Amniotic stem cell (primary cell): ENCODE measurements at regions not wholly inside any gene's neighbourhood (a gene's known extent, or its start where the extent isn't known, plus 50 kb on each side); places are given as distances from the start of the nearest gene placed in this dataset.

Experiments used
- DNase-seq: peaks from one replicate; lab custom pipeline; 2025; lab: John Stamatoyannopoulos, UW

- no peak for DNase-seq
Observed at GRCh38 chr11:130614591-130614990, 166.1 kb downstream of the ADAMTS15 start.

GRCh38 chr11:130615561-130615960 lies 167.1 kb downstream of the ADAMTS15 start:
- DNase-seq, result no peak

GRCh38 chr11:130616573-130616972 lies 168.1 kb downstream of the ADAMTS15 start:
- no peak for DNase-seq

- DNase-seq, result no peak
Observed at GRCh38 chr11:130617001-130617400, 168.6 kb downstream of the ADAMTS15 start.

GRCh38 chr11:130620548-130620947 lies 172.1 kb downstream of the ADAMTS15 start:
- DNase-seq, result no peak

GRCh38 chr11:130622141-130622542 lies 173.7 kb downstream of the ADAMTS15 start:
- DNase-seq, result no peak

DNA sequence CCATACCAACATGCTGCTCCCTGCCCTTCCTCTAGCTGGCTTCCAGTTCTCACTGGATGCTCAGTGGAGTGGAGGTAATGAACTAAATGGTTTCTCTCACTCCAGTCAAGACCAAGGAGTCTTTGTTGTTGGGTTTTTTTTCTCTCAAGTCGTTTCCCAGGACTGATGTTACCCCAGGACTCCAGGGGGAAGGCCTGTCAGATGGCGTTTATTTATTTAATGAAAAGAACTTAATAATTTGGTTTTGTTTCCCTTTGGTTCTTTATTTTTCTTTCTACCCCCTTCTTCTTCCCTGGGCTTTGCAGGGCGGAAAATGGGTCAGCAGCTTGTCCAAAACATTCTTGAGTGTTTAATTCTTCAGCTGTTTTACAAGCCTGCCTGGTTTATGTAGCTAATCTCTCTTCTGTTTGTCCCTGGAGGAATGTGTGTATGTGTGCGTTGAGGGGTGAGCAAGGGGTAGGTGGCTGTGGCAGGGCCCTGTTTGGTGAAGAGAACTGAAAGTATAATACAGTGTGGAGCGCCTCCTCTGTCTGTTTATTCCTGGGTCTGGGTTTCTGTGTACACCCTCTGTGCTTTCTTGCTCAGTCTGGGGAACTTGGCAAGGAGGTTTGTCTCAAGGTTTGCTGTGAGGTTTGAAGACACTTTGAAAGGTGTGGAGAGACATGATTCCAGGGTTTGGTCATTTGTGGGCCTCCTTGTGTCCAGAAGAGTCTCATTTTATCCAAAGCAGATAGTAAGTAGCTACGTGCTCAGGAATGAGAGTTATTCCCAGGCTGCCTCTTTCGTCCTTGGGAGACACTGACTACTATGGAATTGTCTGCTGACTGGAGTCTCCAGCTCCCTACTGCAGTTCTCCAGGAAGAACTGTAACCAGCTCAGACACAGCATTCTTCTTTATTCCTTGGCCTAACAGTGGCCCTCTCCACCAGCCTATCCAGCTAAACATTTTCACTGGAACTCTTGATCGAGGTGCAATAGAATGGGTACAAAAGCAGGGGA lies 175.5 kb downstream of the ADAMTS15 start:
- no peak for DNase-seq

GRCh38 chr11:130624971-130625544 lies 176.6 kb downstream of the ADAMTS15 start:
- DNase-seq, result no peak

DNA sequence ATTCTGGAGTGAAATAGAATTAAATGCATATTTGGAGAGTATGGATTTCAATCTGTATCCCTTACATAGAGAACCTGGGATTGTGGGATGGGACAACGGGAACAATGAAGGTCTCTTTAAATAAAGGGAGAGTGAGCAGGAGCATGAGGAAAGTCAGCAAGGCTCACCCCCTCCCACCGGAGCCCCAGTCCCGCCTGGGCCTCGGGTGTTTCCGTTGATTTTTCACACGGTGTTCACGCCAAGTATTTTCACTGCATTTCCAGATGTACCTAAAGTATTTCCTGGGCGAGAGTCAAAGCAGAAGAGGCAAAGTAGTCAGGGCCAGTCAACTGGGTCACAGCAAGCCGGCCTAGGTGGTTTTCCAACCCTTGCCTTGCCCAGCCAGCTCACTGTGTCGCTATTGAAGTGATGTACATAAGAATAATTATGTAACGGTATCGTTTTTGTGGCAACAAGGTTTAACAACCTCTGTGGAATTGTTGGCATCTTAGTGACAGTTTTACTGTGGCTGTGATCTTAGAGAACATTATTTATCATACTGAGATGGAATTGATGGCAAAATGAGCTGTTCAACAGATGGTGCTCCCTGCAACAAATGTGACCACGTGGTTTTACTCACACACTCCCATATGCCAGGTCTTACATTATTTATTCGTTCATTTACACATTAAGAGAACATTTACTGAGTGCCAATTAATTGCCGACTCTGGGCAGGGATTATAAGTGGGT lies 177.3 kb downstream of the ADAMTS15 start:
- DNase-seq, result no peak

GRCh38 chr11:130629039-130629438 lies 180.6 kb downstream of the ADAMTS15 start:
- no peak for DNase-seq

GRCh38 chr11:130631119-130631518 lies 182.7 kb downstream of the ADAMTS15 start:
- peak; percentile 55 for DNase-seq

DNA sequence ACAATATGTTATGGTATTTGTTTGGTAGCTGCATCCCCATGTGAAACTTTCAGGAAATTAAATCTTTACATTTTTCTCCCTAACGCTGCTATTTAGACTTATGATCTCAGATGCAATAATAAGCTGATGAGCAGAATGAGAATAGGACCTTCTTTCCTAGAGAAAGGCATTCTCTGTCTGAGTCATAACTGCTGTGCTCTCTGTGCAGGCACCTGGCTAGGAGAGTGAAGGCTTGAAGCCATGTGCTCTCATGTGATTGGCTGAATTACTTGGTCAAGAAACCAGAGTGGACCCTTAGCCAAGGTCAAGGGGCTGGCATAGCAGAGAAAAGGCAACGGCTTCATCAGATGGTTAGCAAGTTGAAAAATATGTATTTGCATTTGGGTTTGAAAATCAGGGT lies 185.0 kb downstream of the ADAMTS15 start:
- no peak for DNase-seq

GRCh38 chr11:130634186-130634585 lies 185.7 kb downstream of the ADAMTS15 start:
- no peak for DNase-seq

- no peak for DNase-seq
Observed at GRCh38 chr11:130634961-130635473, 186.6 kb downstream of the ADAMTS15 start.

DNA sequence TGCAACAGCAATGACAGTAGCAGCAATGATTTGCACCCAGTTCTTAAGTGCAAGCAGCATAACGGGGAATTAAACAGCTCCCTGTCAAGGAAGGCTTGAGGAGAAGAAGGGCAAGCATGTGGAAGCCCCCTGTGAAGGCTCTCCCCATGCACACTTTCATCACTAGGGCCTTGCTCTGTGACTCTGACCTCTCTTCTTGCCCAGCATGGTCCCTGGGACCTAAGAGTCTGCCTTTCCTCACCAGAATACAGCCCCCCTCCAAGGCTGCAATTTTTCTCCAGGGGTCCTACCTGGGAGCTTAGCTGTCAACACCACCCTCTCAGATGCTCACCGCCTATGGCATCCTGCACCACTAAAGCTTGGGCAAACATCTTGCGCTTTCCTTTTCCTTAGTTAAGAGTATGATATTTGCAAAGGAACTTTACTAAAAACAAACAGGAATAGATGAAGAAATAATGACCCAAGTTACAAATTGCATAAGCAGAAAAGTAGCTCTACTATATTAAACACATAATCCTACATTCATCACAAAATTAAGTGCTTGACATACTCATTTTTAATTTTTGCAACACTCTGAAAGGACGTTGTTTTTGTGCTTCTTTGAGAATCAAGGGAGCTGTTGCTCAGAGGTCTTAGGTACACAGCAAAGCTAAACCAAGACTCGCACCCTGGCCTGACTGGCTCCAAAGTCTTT lies 187.6 kb downstream of the ADAMTS15 start:
- no peak for DNase-seq

- DNase-seq, result peak; percentile 37
Observed at GRCh38 chr11:130636722-130637464, 188.4 kb downstream of the ADAMTS15 start.

- DNase-seq, result no peak
Observed at GRCh38 chr11:130637566-130637965, 189.1 kb downstream of the ADAMTS15 start.

DNA sequence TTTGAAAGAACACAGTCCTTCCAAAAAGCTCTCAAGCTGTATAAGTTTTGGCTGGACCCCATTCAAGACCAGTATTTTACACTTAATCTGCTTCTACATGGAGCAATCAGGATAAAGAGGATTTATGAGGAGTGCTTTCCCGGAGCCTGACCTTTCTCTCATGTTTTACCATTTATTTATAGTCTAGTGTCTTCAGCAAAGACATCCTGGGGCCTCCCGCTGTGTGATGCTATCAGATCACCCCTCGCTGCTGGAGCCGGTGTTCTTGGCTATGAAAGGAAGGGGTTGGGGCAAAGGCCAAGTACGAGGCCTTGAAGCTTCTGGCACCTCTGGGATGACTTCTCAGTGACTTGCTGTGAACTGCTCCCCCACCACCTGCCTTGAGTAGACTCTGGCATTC lies 189.6 kb downstream of the ADAMTS15 start:
- DNase-seq, result no peak

GRCh38 chr11:130638624-130639023 lies 190.2 kb downstream of the ADAMTS15 start:
- DNase-seq, result no peak

DNA sequence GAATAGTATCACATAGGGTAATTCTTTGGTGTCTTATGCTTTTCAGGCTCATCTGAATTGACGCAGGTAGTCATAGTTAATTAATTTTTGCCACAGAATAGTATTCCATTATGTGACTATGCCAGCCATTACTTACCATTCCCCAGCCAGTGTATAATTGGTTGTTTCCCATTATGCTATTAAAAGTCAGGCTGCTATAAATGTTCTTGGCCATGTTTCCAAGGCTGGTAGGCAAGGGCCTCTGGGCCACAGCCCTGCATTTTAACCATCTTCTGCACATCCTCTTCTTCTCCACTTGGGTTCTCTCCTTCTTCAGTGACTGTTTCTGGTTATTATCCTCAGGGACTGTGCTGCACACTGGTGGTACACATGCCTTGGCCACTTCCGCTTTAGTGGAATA lies 190.9 kb downstream of the ADAMTS15 start:
- DNase-seq, result no peak

GRCh38 chr11:130640526-130640925 lies 192.1 kb downstream of the ADAMTS15 start:
- no peak for DNase-seq
